SK-N-SH (cell line): ENCODE measurements at regions not wholly inside any gene's neighbourhood (a gene's known extent, or its start where the extent isn't known, plus 50 kb on each side); places are given as distances from the start of the nearest gene placed in this dataset.

ENCODE experiments used
- CTCF ChIA-PET: fragments of 300-600, 350-600 bp; formaldehyde crosslinking; extraction: SDS; loops from one replicate; lab custom pipeline; 2021; lab: Yijun Ruan, JAX
- POLR2A ChIA-PET: fragments of 350-600 bp; sonication (Branson Sonifier 250); formaldehyde crosslinking; extraction: SDS; loops from one replicate; lab custom pipeline; 2020; ENCODE audit warnings: antibody characterized with exemption, inconsistent platforms; lab: Yijun Ruan, JAX
- DNase-seq: peaks from one replicate; pipeline ENCODE4 v3.0.0; 2012
- H2AFZ ChIP-seq: fragments of 200-600 bp; sonication (generic); 2 replicates; pipeline ENCODE4 v1.8.1; 2016; ENCODE audit warnings: antibody characterized with exemption, mild to moderate bottlenecking, low read depth
- H3F3A ChIP-seq: fragments of 200-600 bp; sonication (generic); replicated peaks from 2 replicates; pipeline ENCODE3; 2016; ENCODE audit warnings: antibody characterized with exemption, mild to moderate bottlenecking; ENCODE audit not compliant: insufficient read depth
- H3K27ac ChIP-seq, 2 experiments: fragments of 200-500 bp in 1 of 2; fragments of 200-600 bp in 1 of 2; sonication (Bioruptor generic) in 1 of 2; sonication (generic), shearing (Covaris generic) in 1 of 2; 2 replicates each; pipeline versions ENCODE4 v1.5.1 to v1.6.1; 2014 to 2016; ENCODE audit warnings: low read depth in 2 of 2, inconsistent platforms in 1 of 2, low read length in 1 of 2, mild to moderate bottlenecking in 1 of 2, mixed read lengths in 1 of 2
- H3K27me3 ChIP-seq: fragments of 200-600 bp; sonication (generic), shearing (Covaris generic); 2 replicates; pipeline ENCODE4 v1.6.1; 2016; ENCODE audit warnings: mixed run types; ENCODE audit not compliant: insufficient read depth
- H3K36me3 ChIP-seq, 2 experiments: fragments of 200-500 bp in 1 of 2; fragments of 200-600 bp in 1 of 2; sonication (Bioruptor generic) in 1 of 2; sonication (generic) in 1 of 2; replicated peaks in 1 of 2; 2 replicates each; pipeline versions ENCODE3 to v1.5.1; 2014 to 2016; ENCODE audit warnings: low read length in 1 of 2, mild to moderate bottlenecking in 1 of 2; ENCODE audit not compliant: insufficient read depth in 2 of 2, control insufficient read depth in 1 of 2
- H3K4me1 ChIP-seq, 2 experiments: fragments of 200-500 bp in 1 of 2; fragments of 200-600 bp in 1 of 2; sonication (Bioruptor generic) in 1 of 2; sonication (generic), shearing (Covaris generic) in 1 of 2; 2 replicates each; pipeline versions ENCODE4 v1.5.1 to v1.6.1; 2014 to 2016; ENCODE audit warnings: low read depth in 1 of 2, low read length in 1 of 2, mixed run types in 1 of 2; ENCODE audit not compliant: insufficient read depth in 2 of 2, control insufficient read depth in 1 of 2
- H3K4me2 ChIP-seq: fragments of 200-600 bp; sonication (generic), shearing (Covaris generic); 2 replicates; pipeline ENCODE4 v1.6.1; 2017; ENCODE audit warnings: mixed run types
- H3K4me3 ChIP-seq, 2 experiments: fragments of 200-500 bp in 1 of 2; fragments of 200-600 bp in 1 of 2; sonication (Bioruptor generic) in 1 of 2; sonication (generic), shearing (Covaris generic) in 1 of 2; 2 replicates each; pipeline versions ENCODE4 v1.5.1 to v1.8.1; 2014 to 2016; ENCODE audit warnings: low read depth in 2 of 2, inconsistent platforms in 1 of 2, low read length in 1 of 2, mild to moderate bottlenecking in 1 of 2, mixed read lengths in 1 of 2, moderate library complexity in 1 of 2
- H3K79me2 ChIP-seq: fragments of 200-600 bp; sonication (generic); 2 replicates; pipeline ENCODE4 v1.8.1; 2017; ENCODE audit warnings: mild to moderate bottlenecking; ENCODE audit not compliant: insufficient read depth
- H3K9ac ChIP-seq: fragments of 200-600 bp; sonication (generic); 2 replicates; pipeline ENCODE4 v1.6.1; 2017; ENCODE audit warnings: mixed run types
- H3K9me2 ChIP-seq: fragments of 200-600 bp; sonication (generic); 2 replicates; pipeline ENCODE4 v1.6.1; 2017; ENCODE audit warnings: mixed run types
- H3K9me3 ChIP-seq: fragments of 200-600 bp; sonication (generic); 2 replicates; pipeline ENCODE4 v1.6.1; 2017; ENCODE audit warnings: mixed run types, mild to moderate bottlenecking, moderate library complexity
- H4K20me1 ChIP-seq: fragments of 200-600 bp; sonication (generic); 2 replicates; pipeline ENCODE4 v1.6.1; 2017; ENCODE audit warnings: mild to moderate bottlenecking, mixed run types; ENCODE audit not compliant: insufficient read depth
- CHD2 ChIP-seq: fragments of 150-350 bp; IDR thresholded peaks from 2 replicates; pipeline ENCODE4 v1.6.1; 2018; ENCODE audit warnings: low read length; ENCODE audit not compliant: partially characterized antibody
- CTCF ChIP-seq: fragments of 200-600 bp; sonication (generic); IDR thresholded peaks from 2 replicates; pipeline ENCODE4 v1.6.1; 2017; ENCODE audit warnings: antibody characterized with exemption, mild to moderate bottlenecking, moderate library complexity
- EZH2phosphoT487 ChIP-seq: fragments of 200-600 bp; sonication (generic); IDR thresholded peaks from 2 replicates; pipeline ENCODE4 v1.6.1; 2017; ENCODE audit warnings: low read depth, mixed run types, mild to moderate bottlenecking, antibody characterized with exemption, moderate library complexity, borderline replicate concordance
- FOSL2 ChIP-seq: IDR thresholded peaks from 2 replicates; pipeline ENCODE4 v1.4.0; 2012; ENCODE audit warnings: low read depth, mild to moderate bottlenecking, moderate library complexity, borderline replicate concordance
- FOXM1 ChIP-seq: IDR thresholded peaks from 2 replicates; pipeline ENCODE4 v1.4.0; 2012; ENCODE audit warnings: low read depth, mild to moderate bottlenecking
- GABPA ChIP-seq: IDR thresholded peaks from 2 replicates; pipeline ENCODE4 v1.4.0; 2012; ENCODE audit warnings: low read depth, mild to moderate bottlenecking
- JUND ChIP-seq: IDR thresholded peaks from 2 replicates; pipeline ENCODE4 v1.4.0; 2012
- MAX ChIP-seq: IDR thresholded peaks from 2 replicates; pipeline ENCODE4 v1.4.0; 2012; ENCODE audit warnings: low read depth
- MXI1 ChIP-seq: IDR thresholded peaks from 2 replicates; pipeline ENCODE4 v1.6.1; 2012; ENCODE audit warnings: mild to moderate bottlenecking, low read depth, low read length, improper control_type of control experiment
- NRF1 ChIP-seq: IDR thresholded peaks from 2 replicates; pipeline ENCODE4 v1.6.1; 2012; ENCODE audit warnings: low read depth, mild to moderate bottlenecking, low read length
- PBX3 ChIP-seq: IDR thresholded peaks from 2 replicates; pipeline ENCODE4; 2012
- RCOR1 ChIP-seq: fragments of 150-350 bp; IDR thresholded peaks from 2 replicates; pipeline ENCODE4 v1.6.1; 2017; ENCODE audit warnings: antibody characterized with exemption, low read length
- REST ChIP-seq: IDR thresholded peaks from 2 replicates; pipeline ENCODE4 v1.6.1; 2012; ENCODE audit warnings: mild to moderate bottlenecking, low read depth, low read length, moderate library complexity
- SIN3A ChIP-seq: IDR thresholded peaks from 2 replicates; pipeline ENCODE4 v1.6.1; 2012; ENCODE audit warnings: low read depth, mild to moderate bottlenecking, low read length, moderate library complexity, borderline replicate concordance
- SMC3 ChIP-seq: IDR thresholded peaks from 2 replicates; pipeline ENCODE4 v1.6.1; 2012; ENCODE audit warnings: low read depth, low read length, improper control_type of control experiment
- TCF12 ChIP-seq: IDR thresholded peaks from 2 replicates; pipeline ENCODE4 v1.4.0; 2012
- TEAD4 ChIP-seq: IDR thresholded peaks from 2 replicates; pipeline ENCODE4 v1.4.0; 2012; ENCODE audit warnings: mild to moderate bottlenecking, borderline replicate concordance; ENCODE audit not compliant: insufficient read depth
- USF2 ChIP-seq: fragments of 150-350 bp; IDR thresholded peaks from 2 replicates; pipeline ENCODE4 v1.6.1; 2017; ENCODE audit warnings: antibody characterized with exemption, low read length, low read depth, borderline replicate concordance
- YY1 ChIP-seq: IDR thresholded peaks from 2 replicates; pipeline ENCODE4 v1.4.0; 2012; ENCODE audit warnings: low read depth, mild to moderate bottlenecking
- WGBS: methylation state at CpG from one replicate; pipeline ENCODE4 v1.1.6; 2017; ENCODE audit warnings: low lambda C conversion rate; 5-methylcytosine and 5-hydroxymethylcytosine counted together

GRCh38 chr5:158261674-158262367 is 402.9 kb upstream of the CLINT1 start:
- POLR2A ChIA-PET = no interaction called here
- Histone ChIP-seq H3K9me2 (no peaks in the 10 kb centered on the region), H2AFZ (no peak overlapping the region), H4K20me1 (no peaks in the 10 kb centered on the region), H3K9ac (no peak overlapping the region), H3K9me3 (no peaks in the 10 kb centered on the region), H3K27ac (no peak overlapping the region), H3F3A (no peaks in the 10 kb centered on the region), H3K4me2 (no peak overlapping the region), H3K79me2 (no peaks in the 10 kb centered on the region), H3K36me3 (no peaks in the 10 kb centered on the region), H3K4me3 (no peak overlapping the region), H3K4me1 (no peaks in the 10 kb centered on the region), H3K27me3 (no peaks in the 10 kb centered on the region)
- no peak for DNase-seq
- CTCF ChIA-PET = interaction anchor here (1.3 to 1.5 kb wide), 2 partner anchors 10 to 87 kb away, joined by 3 to 5 read pairs; no protein-coding TSS in a partner anchor
- TF ChIP-seq MXI1 (no peak), SIN3A (no peak)
- WGBS = 21% methylated on average over 3 of the region's 3 CpGs

GRCh38 chr5:158256096-158256495 is 397.2 kb upstream of the CLINT1 start:
- ChIA-PET POLR2A (no interaction called here), CTCF (no interaction called here)
- H3K9ac ChIP-seq = no peak overlapping the region
- H3K27me3 ChIP-seq = no peaks in the 10 kb centered on the region
- H4K20me1 ChIP-seq = no peaks in the 10 kb centered on the region
- H3F3A ChIP-seq = no peaks in the 10 kb centered on the region
- no peak overlapping the region for H3K4me3 ChIP-seq
- no peak for TF ChIP-seq USF2
- no peak for TF ChIP-seq CTCF
- no peak for TF ChIP-seq SMC3
- no peak for TF ChIP-seq NRF1
- no peak for TF ChIP-seq FOXM1
- no peak for TF ChIP-seq SIN3A
- TF ChIP-seq TEAD4 = no peak
- no peak for TF ChIP-seq PBX3
- TF ChIP-seq MAX = no peak
- TF ChIP-seq REST = no peak
- TF ChIP-seq YY1 = no peak
- no peak for TF ChIP-seq RCOR1
- no peak for TF ChIP-seq JUND
- no peak for TF ChIP-seq EZH2phosphoT487
- no peak for TF ChIP-seq TCF12
- no peak for TF ChIP-seq CHD2
- TF ChIP-seq FOSL2 = no peak
- no peak for TF ChIP-seq GABPA
- H3K36me3 ChIP-seq = no peaks in the 10 kb centered on the region
- no peak for DNase-seq
- no peak overlapping the region for H3K4me2 ChIP-seq
- no peak overlapping the region for H3K27ac ChIP-seq
- H3K79me2 ChIP-seq = no peaks in the 10 kb centered on the region
- H3K9me2 ChIP-seq = no peaks in the 10 kb centered on the region
- no peaks in the 10 kb centered on the region for H3K4me1 ChIP-seq
- no peak overlapping the region for H2AFZ ChIP-seq
- H3K9me3 ChIP-seq = no peaks in the 10 kb centered on the region
- 22% methylated on average over 2 of the region's 2 CpGs for WGBS
